ENCODE measurements at regions not wholly inside any gene's neighbourhood (a gene's known extent, or its start where the extent isn't known, plus 50 kb on each side); places are given as distances from the start of the nearest gene placed in this dataset.
A peak's percentile ranks its signal among the peaks of the same experiment; 100 is the strongest.

- intact Hi-C loops (cut with micrococcal nuclease) = no loop called here
Observed at GRCh38 chrX:66402165-66402564, 236.7 kb downstream of the EDA2R start.

More at GRCh38 chrX:66402165-66402564, 236.7 kb downstream of the EDA2R start:
- Histone ChIP-seq H2AK5ac (ENCODE audit: low read depth, low read length) (no peak overlapping the region), H2BK15ac (ENCODE audit: low read depth, low read length) (no peak overlapping the region), H3K18ac (ENCODE audit: low read depth, low read length) (no peak overlapping the region), H2BK5ac (ENCODE audit: low read depth, low read length, poor library complexity, severe bottlenecking) (no peak overlapping the region), H2BK120ac (ENCODE audit: low read depth, low read length) (no peak overlapping the region), H2AK9ac (replicated peaks; ENCODE audit: low read depth, low read length, poor library complexity) (no peak overlapping the region), H3K27me3 (ENCODE audit: control insufficient read depth, insufficient read depth, low read length) (no peaks in the 10 kb centered on the region; the same call in 1 of the 2 replicates), H3K9ac (ENCODE audit: low read depth, low read length) (no peak overlapping the region), H3K79me1 (ENCODE audit: low read depth in 1 of 2, low read length in 2 of 2) (no peaks in the 10 kb centered on the region), H4K8ac (ENCODE audit: low read depth in 2 of 2, low read length in 2 of 2) (no peak overlapping the region), H3K56ac (ENCODE audit: extremely low read depth, insufficient read depth, low read length) (no peak overlapping the region), H3K23ac (ENCODE audit: low read depth, low read length) (no peak overlapping the region), H3K4me2 (ENCODE audit: low read depth, low read length) (no peak overlapping the region), H4K91ac (ENCODE audit: insufficient read depth, low read depth, low read length) (no peak overlapping the region), H3K4me1 (ENCODE audit: control insufficient read depth, insufficient read depth, low read length) (no peaks in the 10 kb centered on the region), H2AFZ (replicated peaks; ENCODE audit: low read length, poor library complexity) (no peak overlapping the region), H3K9me1 (ENCODE audit: insufficient read depth, low read length) (no peaks in the 10 kb centered on the region), H4K5ac (ENCODE audit: low read depth, low read length) (no peak overlapping the region), H2BK20ac (ENCODE audit: low read depth, low read length) (no peak overlapping the region), H3K4ac (ENCODE audit: low read depth, low read length) (no peak overlapping the region), H3K27ac (ENCODE audit: insufficient read depth, low read length) (no peak overlapping the region), H3K4me3 (ENCODE audit: insufficient read depth, low read depth, low read length) (no peak overlapping the region), H4K20me1 (ENCODE audit: insufficient read depth, low read length) (no peaks in the 10 kb centered on the region), H3K9me3 (ENCODE audit: control insufficient read depth, insufficient read depth, low read length) (peaks cover 2% of the 10 kb centered on the region; the same call in 1 of the 2 replicates), H3K36me3 (ENCODE audit: control insufficient read depth, insufficient read depth, low read length) (no peaks in the 10 kb centered on the region), H3K14ac (replicated peaks; ENCODE audit: low read depth, low read length) (no peak overlapping the region)
- dilution Hi-C loops (cut with HindIII; ENCODE audit: low sequenced_read_pairs, unreplicated experiment) = no loop called here
- ChIA-PET CTCF (no interaction called here), POLR2A (ENCODE audit: unreplicated experiment) (no interaction called here)
- BruUV-seq (replicated peaks) = no TSS peak
- ATAC-seq (ENCODE audit: low read depth) (no peak), DNase-seq (no peak)
- in situ Hi-C loops (cut with MboI; ENCODE audit: low sequenced_read_pairs) = no loop called here
- no peak for TF ChIP-seq CHD1 (IDR thresholded peaks at IDR 0.05; ENCODE audit: low read depth, low read length)
- TF ChIP-seq MAFK (IDR thresholded peaks at IDR 0.05; ENCODE audit: low read depth, low read length) = peak; percentile 58
